ENCODE measurements at regions not wholly inside any gene's neighbourhood (a gene's known extent, or its start where the extent isn't known, plus 50 kb on each side); places are given as distances from the start of the nearest gene placed in this dataset.

DNA sequence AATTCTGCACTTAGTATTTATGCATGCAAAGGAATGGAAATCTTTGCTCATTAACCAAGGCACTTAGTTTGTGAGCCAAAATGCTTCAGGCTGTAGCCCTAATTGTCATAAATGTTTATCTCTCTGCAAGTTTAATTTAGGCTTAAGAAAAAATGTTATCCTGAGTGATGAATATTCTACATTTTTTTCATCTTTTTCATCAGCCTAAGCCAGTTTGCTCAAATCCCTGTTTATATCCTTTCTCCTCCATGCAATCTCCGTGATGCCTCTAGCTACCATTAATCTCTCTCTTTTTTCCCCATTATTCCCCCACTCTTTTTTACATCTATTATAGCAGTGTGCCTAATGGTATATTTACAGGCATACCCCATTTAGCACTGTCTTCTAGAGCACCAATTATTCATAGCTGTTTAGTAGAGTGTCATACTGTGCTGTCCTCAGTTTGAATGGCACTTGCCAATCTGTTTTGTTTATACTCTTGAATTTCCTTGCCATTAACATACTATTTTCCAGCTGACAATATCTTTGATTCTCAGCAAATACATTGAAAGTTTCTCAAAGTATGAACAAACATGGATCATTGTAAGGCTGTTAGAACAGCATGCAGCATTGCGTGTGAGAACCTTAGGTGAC lies 1457.0 kb downstream of the MAT2B start:
- DNase-seq (ENCODE audit: low read depth, low spot score) (no peak), FAIRE-seq (no peak), ATAC-seq (no peak)
- 50% methylated on average over 2 of the region's 2 CpGs for WGBS (ENCODE audit: insufficient coverage, insufficient replicate concordance, low lambda C conversion rate, missing lambda C conversion rate)
- H3K4me2 ChIP-seq (ENCODE audit: control insufficient read depth, insufficient read depth): no peak overlapping the region
- CTCF ChIA-PET: interaction anchor here (0.5 to 0.6 kb wide), 2 partner anchors 145 to 249 kb away, joined by 3 read pairs; no protein-coding TSS in a partner anchor
- BruUV-seq (replicated peaks): no TSS peak
- in situ Hi-C loops (cut with MboI) (no loop called here), intact Hi-C loops (cut with micrococcal nuclease; ENCODE audit: unreplicated experiment) (no loop called here)
- H3K36me3 ChIP-seq (ENCODE audit: control insufficient read depth in 2 of 2, insufficient read depth in 2 of 2, low read length in 1 of 2): no peaks in the 10 kb centered on the region
- no peaks in the 10 kb centered on the region for H3K27me3 ChIP-seq (replicated peaks in 1 of 2; ENCODE audit: control insufficient read depth in 2 of 2, insufficient read depth in 2 of 2, low read length in 1 of 2)
- RAD21 ChIA-PET (ENCODE audit: unreplicated experiment): no interaction called here
- SMC1A ChIA-PET (ENCODE audit: uncharacterized antibody, unreplicated experiment): no interaction called here
- no peaks in the 10 kb centered on the region for H3K79me2 ChIP-seq (ENCODE audit: control insufficient read depth, insufficient read depth, low read length)
- H3K27ac ChIP-seq (ENCODE audit: control insufficient read depth, insufficient read depth): no peak overlapping the region
- H3K9me3 ChIP-seq (replicated peaks; ENCODE audit: control insufficient read depth, insufficient read depth, low read length): no peaks in the 10 kb centered on the region
- H3K4me1 ChIP-seq (ENCODE audit: control insufficient read depth, insufficient read depth, low read length): no peaks in the 10 kb centered on the region
- TF ChIP-seq ETV6 (conservative IDR thresholded peaks at IDR 0.05 in 1 of 2, IDR thresholded peaks at IDR 0.05 in 1 of 2; ENCODE audit: borderline replicate concordance in 1 of 2, low read depth in 1 of 2): no peak
- TF ChIP-seq MEF2A (IDR thresholded peaks at IDR 0.05; ENCODE audit: insufficient read depth, low read depth, low read length): no peak
- H2AFZ ChIP-seq (ENCODE audit: control insufficient read depth, low read depth, low read length): no peak overlapping the region
- no peak overlapping the region for H3K4me3 ChIP-seq
- no peaks in the 10 kb centered on the region for H4K20me1 ChIP-seq (ENCODE audit: control insufficient read depth, insufficient read depth)
- POLR2A ChIA-PET: no interaction called here
- no peak overlapping the region for H3K9ac ChIP-seq (ENCODE audit: control insufficient read depth, insufficient read depth, low read length)

DNA sequence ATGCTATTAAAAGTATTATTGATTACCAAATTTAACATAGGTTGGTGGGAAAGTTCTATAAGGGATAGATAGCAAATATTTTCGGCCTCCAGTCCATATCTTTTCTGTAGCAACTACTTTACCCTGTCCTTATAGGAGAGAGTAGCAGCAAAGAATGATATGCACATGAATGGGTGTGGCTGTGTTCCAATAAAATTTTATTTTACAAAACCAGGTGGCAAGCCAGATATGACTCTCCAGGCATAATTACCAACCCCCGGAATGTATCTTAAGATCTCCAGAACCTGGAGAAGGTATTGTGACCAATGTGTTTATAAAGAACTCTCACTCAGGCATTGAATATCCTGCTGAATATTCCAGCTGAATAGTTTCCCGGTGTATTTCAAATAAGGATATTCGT lies 1461.2 kb downstream of the MAT2B start:
- Histone ChIP-seq H3K4me2 (ENCODE audit: control insufficient read depth, insufficient read depth) (no peak overlapping the region), H3K36me3 (ENCODE audit: control insufficient read depth in 2 of 2, insufficient read depth in 2 of 2, low read length in 1 of 2) (no peaks in the 10 kb centered on the region), H3K9me3 (replicated peaks; ENCODE audit: control insufficient read depth, insufficient read depth, low read length) (no peaks in the 10 kb centered on the region), H3K4me1 (ENCODE audit: control insufficient read depth, insufficient read depth, low read length) (no peaks in the 10 kb centered on the region), H3K79me2 (ENCODE audit: control insufficient read depth, insufficient read depth, low read length) (no peaks in the 10 kb centered on the region), H2AFZ (ENCODE audit: control insufficient read depth, low read depth, low read length) (no peak overlapping the region), H3K27me3 (replicated peaks in 1 of 2; ENCODE audit: control insufficient read depth in 2 of 2, insufficient read depth in 2 of 2, low read length in 1 of 2) (no peaks in the 10 kb centered on the region), H3K27ac (ENCODE audit: control insufficient read depth, insufficient read depth) (no peak overlapping the region), H3K4me3 (no peak overlapping the region), H3K9ac (ENCODE audit: control insufficient read depth, insufficient read depth, low read length) (no peak overlapping the region), H4K20me1 (ENCODE audit: control insufficient read depth, insufficient read depth) (no peaks in the 10 kb centered on the region)
- ATAC-seq (no peak), FAIRE-seq (no peak), DNase-seq (ENCODE audit: low read depth, low spot score) (no peak)
- CTCF ChIA-PET: no interaction called here
- WGBS (ENCODE audit: insufficient coverage, insufficient replicate concordance, low lambda C conversion rate, missing lambda C conversion rate): 20% methylated on average over 4 of the region's 4 CpGs
- POLR2A ChIA-PET: no interaction called here
- RAD21 ChIA-PET (ENCODE audit: unreplicated experiment): no interaction called here
- no TSS peak for BruUV-seq (replicated peaks)
- intact Hi-C loops (cut with micrococcal nuclease; ENCODE audit: unreplicated experiment) (no loop called here), in situ Hi-C loops (cut with MboI) (no loop called here)
- TF ChIP-seq NFIC (IDR thresholded peaks at IDR 0.05; ENCODE audit: low read depth, low read length): no peak
- TF ChIP-seq CBFB (IDR thresholded peaks at IDR 0.05; ENCODE audit: low read depth): no peak
- no peak for TF ChIP-seq TCF3 (IDR thresholded peaks at IDR 0.05; ENCODE audit: borderline replicate concordance, insufficient read depth, low read depth, low read length)
- TF ChIP-seq NR2C1 (IDR thresholded peaks at IDR 0.05): no peak
- TF ChIP-seq ZNF622 (IDR thresholded peaks at IDR 0.05): no peak
- TF ChIP-seq PAX5 (IDR thresholded peaks at IDR 0.05; ENCODE audit: borderline replicate concordance, low read depth, low read length): no peak
- SMC1A ChIA-PET (ENCODE audit: uncharacterized antibody, unreplicated experiment): no interaction called here

All from GM12878 (cell line).